ENCODE measurements at regions not wholly inside any gene's neighbourhood (a gene's known extent, or its start where the extent isn't known, plus 50 kb on each side); places are given as distances from the start of the nearest gene placed in this dataset.

DNA sequence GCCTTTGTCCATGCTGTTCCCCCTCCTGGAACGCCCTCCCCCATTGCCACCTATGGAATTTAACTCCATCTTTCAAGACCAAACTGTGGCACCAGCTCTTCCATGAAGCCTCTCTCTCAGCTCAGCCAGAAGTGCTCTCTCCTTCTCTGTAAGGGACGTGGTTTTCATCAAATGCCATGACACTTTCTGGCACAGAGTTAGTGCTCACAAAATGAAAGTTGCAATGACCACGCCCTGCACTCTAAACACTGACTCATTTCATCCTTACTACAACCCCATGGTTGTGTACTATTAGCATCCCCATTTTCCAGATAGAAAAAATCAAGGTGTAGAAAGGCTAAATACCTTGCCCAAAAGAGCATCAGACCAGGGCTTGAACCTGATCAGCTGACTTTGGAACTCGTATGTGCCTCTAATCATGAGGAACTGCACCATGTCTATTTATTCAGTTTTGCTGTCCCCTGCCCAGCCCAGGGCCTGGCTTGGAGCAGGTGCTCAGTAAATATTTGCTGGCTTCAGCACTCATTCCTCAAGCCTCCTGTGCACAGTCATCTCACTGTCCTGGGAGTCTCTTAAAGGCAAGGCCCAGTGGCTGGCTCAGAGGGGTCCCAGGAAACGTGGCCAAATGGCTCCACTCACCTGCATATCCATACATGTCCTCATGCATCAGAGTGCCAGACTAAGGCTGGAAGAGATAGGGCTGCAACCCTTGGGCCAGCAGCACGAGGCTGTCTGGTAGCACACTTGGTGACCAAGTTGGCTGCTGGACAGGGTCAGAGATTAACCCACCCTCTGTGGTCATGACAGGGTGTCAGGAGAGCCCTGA, 77.9 kb downstream of the MRPL14 start:
- FAIRE-seq = peak; percentile 54
- Histone ChIP-seq H3K36me3 (ENCODE audit: control insufficient read depth, insufficient read depth, low read length) (no peaks in the 10 kb centered on the region), H4K20me1 (replicated peaks; ENCODE audit: control insufficient read depth, insufficient read depth, low read length) (no peaks in the 10 kb centered on the region), H3K4me3 (no peak overlapping the region), H3K4me1 (replicated peaks in 1 of 2; ENCODE audit: control insufficient read depth in 2 of 2, insufficient read depth in 2 of 2, low read length in 2 of 2) (peaks cover 21 to 53% of the 10 kb centered on the region in 2 experiments), H3K9me3 (replicated peaks; ENCODE audit: control insufficient read depth, insufficient read depth, low read depth, low read length) (peaks cover 1% of the 10 kb centered on the region; the same call in 1 of the 2 replicates), H3K27ac (ENCODE audit: extremely low read depth, low read depth, low read length) (no peak overlapping the region), H3K4me2 (ENCODE audit: insufficient read depth, low read length) (peak overlapping the region; percentile 54), H2AFZ (ENCODE audit: low read depth, low read length) (peak overlapping the region; percentile 79), H3K9ac (ENCODE audit: insufficient read depth in 1 of 2, low read depth in 2 of 2, low read length in 2 of 2) (peak overlapping the region in 1 of 2 experiments; percentile 73; a peak in 1 of 4 replicates), H3K79me2 (ENCODE audit: control insufficient read depth, insufficient read depth, low read length) (no peaks in the 10 kb centered on the region), H3K9me1 (ENCODE audit: control insufficient read depth, insufficient read depth, low read length) (no peaks in the 10 kb centered on the region), H3K27me3 (ENCODE audit: control insufficient read depth in 2 of 2, insufficient read depth in 2 of 2, low read length in 2 of 2) (no peaks in the 10 kb centered on the region; a peak in 1 of 5 replicates)
- in situ Hi-C loops (cut with MboI) (no loop called here), intact Hi-C loops (cut with micrococcal nuclease) (no loop called here)
- WGBS (ENCODE audit: insufficient coverage, low coverage, missing lambda C conversion rate) = 32% methylated on average over 6 of the region's 6 CpGs
- no peak for DNase-seq (ENCODE audit: extremely low read depth in 1 of 4, low spot score in 3 of 4)
- ChIA-PET CTCF (ENCODE audit: low intra/inter-chr PET ratio) (interaction anchor here (0.6 kb wide), 1 partner anchor 193 kb away, joined by 3 read pairs; no protein-coding TSS in a partner anchor), POLR2A (interaction anchor here (0.6 to 1.3 kb wide), 2 partner anchors 9 to 853 kb away, joined by 3 to 5 read pairs; no protein-coding TSS in a partner anchor)
- ATAC-seq = peak; percentile 20; the same call in 2 of the 3 replicates
- BruUV-seq (replicated peaks) = no TSS peak
- TF ChIP-seq KDM1A (IDR thresholded peaks at IDR 0.05) = peak in 1 of 2 experiments; percentile 8; a peak in 1 of 4 replicates
- TF ChIP-seq, protein P1, sequence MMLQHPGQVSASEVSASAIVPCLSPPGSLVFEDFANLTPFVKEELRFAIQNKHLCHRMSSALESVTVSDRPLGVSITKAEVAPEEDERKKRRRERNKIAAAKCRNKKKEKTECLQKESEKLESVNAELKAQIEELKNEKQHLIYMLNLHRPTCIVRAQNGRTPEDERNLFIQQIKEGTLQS (IDR thresholded peaks at IDR 0.05) = peak; percentile 61
- TF ChIP-seq, protein P1 (CRISPR knock-in tag; conservative IDR thresholded peaks at IDR 0.05) = no peak
- TF ChIP-seq, protein P2, sequence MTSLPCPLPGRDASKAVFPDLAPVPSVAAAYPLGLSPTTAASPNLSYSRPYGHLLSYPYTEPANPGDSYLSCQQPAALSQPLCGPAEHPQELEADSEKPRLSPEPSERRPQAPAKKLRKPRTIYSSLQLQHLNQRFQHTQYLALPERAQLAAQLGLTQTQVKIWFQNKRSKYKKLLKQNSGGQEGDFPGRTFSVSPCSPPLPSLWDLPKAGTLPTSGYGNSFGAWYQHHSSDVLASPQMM (CRISPR knock-in tag; IDR thresholded peaks at IDR 0.05) = no peak
- no peak for TF ChIP-seq PHF20 (IDR thresholded peaks at IDR 0.05; ENCODE audit: partially characterized antibody)
- TF ChIP-seq TOE1 (IDR thresholded peaks at IDR 0.05; ENCODE audit: borderline replicate concordance) = no peak
- TF ChIP-seq TOE1 (CRISPR knock-in tag; IDR thresholded peaks at IDR 0.05; ENCODE audit: borderline replicate concordance, low read depth) = no peak
- peak; percentile 54; the same call in 1 of the 2 replicates for TF ChIP-seq KLF1 (tag; IDR thresholded peaks at IDR 0.05)
- TF ChIP-seq HNRNPUL1 (IDR thresholded peaks at IDR 0.05; ENCODE audit: low read length) = no peak
- TF ChIP-seq ZNF140 (CRISPR knock-in tag; IDR thresholded peaks at IDR 0.05) = no peak
- TF ChIP-seq SMARCE1 (IDR thresholded peaks at IDR 0.05) = 0 out of 2 replicates have a peak, but pooled peaks have one; percentile 34
- peak; percentile 60; the same call in 1 of the 2 replicates for TF ChIP-seq FOXK1 (CRISPR knock-in tag; IDR thresholded peaks at IDR 0.05; ENCODE audit: borderline replicate concordance)
- TF ChIP-seq, protein P3, sequence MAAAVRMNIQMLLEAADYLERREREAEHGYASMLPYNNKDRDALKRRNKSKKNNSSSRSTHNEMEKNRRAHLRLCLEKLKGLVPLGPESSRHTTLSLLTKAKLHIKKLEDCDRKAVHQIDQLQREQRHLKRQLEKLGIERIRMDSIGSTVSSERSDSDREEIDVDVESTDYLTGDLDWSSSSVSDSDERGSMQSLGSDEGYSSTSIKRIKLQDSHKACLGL (CRISPR knock-in tag; IDR thresholded peaks at IDR 0.05; ENCODE audit: borderline replicate concordance, poor library complexity, severe bottlenecking) = no peak
- TF ChIP-seq, protein P4, sequence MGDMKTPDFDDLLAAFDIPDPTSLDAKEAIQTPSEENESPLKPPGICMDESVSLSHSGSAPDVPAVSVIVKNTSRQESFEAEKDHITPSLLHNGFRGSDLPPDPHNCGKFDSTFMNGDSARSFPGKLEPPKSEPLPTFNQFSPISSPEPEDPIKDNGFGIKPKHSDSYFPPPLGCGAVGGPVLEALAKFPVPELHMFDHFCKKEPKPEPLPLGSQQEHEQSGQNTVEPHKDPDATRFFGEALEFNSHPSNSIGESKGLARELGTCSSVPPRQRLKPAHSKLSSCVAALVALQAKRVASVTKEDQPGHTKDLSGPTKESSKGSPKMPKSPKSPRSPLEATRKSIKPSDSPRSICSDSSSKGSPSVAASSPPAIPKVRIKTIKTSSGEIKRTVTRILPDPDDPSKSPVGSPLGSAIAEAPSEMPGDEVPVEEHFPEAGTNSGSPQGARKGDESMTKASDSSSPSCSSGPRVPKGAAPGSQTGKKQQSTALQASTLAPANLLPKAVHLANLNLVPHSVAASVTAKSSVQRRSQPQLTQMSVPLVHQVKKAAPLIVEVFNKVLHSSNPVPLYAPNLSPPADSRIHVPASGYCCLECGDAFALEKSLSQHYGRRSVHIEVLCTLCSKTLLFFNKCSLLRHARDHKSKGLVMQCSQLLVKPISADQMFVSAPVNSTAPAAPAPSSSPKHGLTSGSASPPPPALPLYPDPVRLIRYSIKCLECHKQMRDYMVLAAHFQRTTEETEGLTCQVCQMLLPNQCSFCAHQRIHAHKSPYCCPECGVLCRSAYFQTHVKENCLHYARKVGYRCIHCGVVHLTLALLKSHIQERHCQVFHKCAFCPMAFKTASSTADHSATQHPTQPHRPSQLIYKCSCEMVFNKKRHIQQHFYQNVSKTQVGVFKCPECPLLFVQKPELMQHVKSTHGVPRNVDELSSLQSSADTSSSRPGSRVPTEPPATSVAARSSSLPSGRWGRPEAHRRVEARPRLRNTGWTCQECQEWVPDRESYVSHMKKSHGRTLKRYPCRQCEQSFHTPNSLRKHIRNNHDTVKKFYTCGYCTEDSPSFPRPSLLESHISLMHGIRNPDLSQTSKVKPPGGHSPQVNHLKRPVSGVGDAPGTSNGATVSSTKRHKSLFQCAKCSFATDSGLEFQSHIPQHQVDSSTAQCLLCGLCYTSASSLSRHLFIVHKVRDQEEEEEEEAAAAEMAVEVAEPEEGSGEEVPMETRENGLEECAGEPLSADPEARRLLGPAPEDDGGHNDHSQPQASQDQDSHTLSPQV (IDR thresholded peaks at IDR 0.05) = peak; percentile 58
- 0 out of 2 replicates have a peak, but pooled peaks have one; percentile 19 for TF ChIP-seq MTA1 (IDR thresholded peaks at IDR 0.05; ENCODE audit: borderline replicate concordance)
- no peak for TF ChIP-seq SMAD3 (CRISPR knock-in tag; conservative IDR thresholded peaks at IDR 0.05)

Measured in K562 (cell line).